WTC11 (cell line): ENCODE measurements at regions not wholly inside any gene's neighbourhood (a gene's known extent, or its start where the extent isn't known, plus 50 kb on each side); places are given as distances from the start of the nearest gene placed in this dataset.
A peak's percentile ranks its signal among the peaks of the same experiment; 100 is the strongest.

Experiments used
- ATAC-seq: fragments of 200-7000 bp; cut with Tn5 transposase; 2 replicates; pipeline ENCODE4 v1.10.0; 2021; ENCODE audit warnings: mild to moderate bottlenecking, moderate library complexity
- CTCF ChIA-PET: fragments of 300-600 bp; sonication (Branson Sonifier 250); formaldehyde crosslinking; loops from one replicate; lab custom pipeline; 2021; ENCODE audit warnings: antibody characterized with exemption; lab: Charles Lee
- POLR2A ChIA-PET: fragments of 350-600 bp; sonication (Branson Sonifier 250); formaldehyde crosslinking; loops from one replicate; lab custom pipeline; 2021; ENCODE audit warnings: antibody characterized with exemption; lab: Charles Lee
- DNase-seq: peaks from one replicate; pipeline ENCODE4 v3.0.0; 2021; ENCODE audit warnings: low spot score
- H3K27ac Mint-ChIP-seq: 2 replicates; pipeline ENCODE4 v1.8.0; 2021; ENCODE audit warnings: mixed read lengths
- H3K27me3 Mint-ChIP-seq: 2 replicates; pipeline ENCODE4 v1.8.0; 2021; ENCODE audit warnings: low read depth, mild to moderate bottlenecking, moderate library complexity, mixed read lengths
- H3K36me3 Mint-ChIP-seq: 2 replicates; pipeline ENCODE4 v1.8.0; 2021; ENCODE audit warnings: mixed read lengths
- H3K4me1 Mint-ChIP-seq: 2 replicates; pipeline ENCODE4 v1.8.0; 2022; ENCODE audit warnings: mixed read lengths
- H3K4me3 Mint-ChIP-seq: 2 replicates; pipeline ENCODE4 v1.8.0; 2021; ENCODE audit warnings: mild to moderate bottlenecking, moderate library complexity, mixed read lengths
- H3K9me3 Mint-ChIP-seq: 2 replicates; pipeline ENCODE4 v1.8.0; 2021; ENCODE audit warnings: mixed read lengths
- CBFB ChIP-seq: sonication (generic); formaldehyde crosslinking; IDR thresholded peaks from 2 replicates; pipeline ENCODE4 v1.8.1; 2022; ENCODE audit warnings: mild to moderate bottlenecking, low read depth, missing genetic modification reagents
- ETV6 ChIP-seq: sonication (generic); formaldehyde crosslinking; IDR thresholded peaks from 2 replicates; pipeline ENCODE4 v1.8.1; 2022; ENCODE audit warnings: mild to moderate bottlenecking, missing genetic modification reagents
- FOXK1 ChIP-seq: sonication (generic); formaldehyde crosslinking; IDR thresholded peaks from 2 replicates; pipeline ENCODE4 v1.8.0; 2022; ENCODE audit warnings: mild to moderate bottlenecking, moderate library complexity, missing genetic modification reagents
- GABPB1 ChIP-seq: sonication (generic); formaldehyde crosslinking; IDR thresholded peaks from 2 replicates; pipeline ENCODE4 v1.8.1; 2023; ENCODE audit warnings: mild to moderate bottlenecking, missing genetic modification reagents
- GRHL2 ChIP-seq: fragments of 250-450 bp; sonication (Bioruptor Pico); IDR thresholded peaks from 2 replicates; pipeline ENCODE4 v1.8.0; 2022; ENCODE audit warnings: mild to moderate bottlenecking, moderate library complexity; ENCODE audit not compliant: insufficient replicate concordance, severe bottlenecking
- HMGA2 ChIP-seq: fragments of 250-450 bp; sonication (Bioruptor Pico); IDR thresholded peaks from 2 replicates; pipeline ENCODE4 v1.4.0; 2021; ENCODE audit warnings: mild to moderate bottlenecking, moderate library complexity
- IRF2 ChIP-seq: sonication (generic); formaldehyde crosslinking; IDR thresholded peaks from 2 replicates; pipeline ENCODE4 v1.8.0; 2022; ENCODE audit warnings: low read depth, missing genetic modification reagents, borderline replicate concordance
- NR1H2 ChIP-seq: sonication (generic); formaldehyde crosslinking; IDR thresholded peaks from 2 replicates; pipeline ENCODE4 v1.9.0; 2021; ENCODE audit warnings: mild to moderate bottlenecking, moderate library complexity, missing genetic modification reagents
- NR2C2 ChIP-seq: sonication (generic); formaldehyde crosslinking; IDR thresholded peaks from 2 replicates; pipeline ENCODE4 v1.8.0; 2022; ENCODE audit warnings: mild to moderate bottlenecking, missing genetic modification reagents
- STAT6 ChIP-seq: sonication (generic); formaldehyde crosslinking; conservative IDR thresholded peaks from 2 replicates; pipeline ENCODE4 v1.8.1; 2023; ENCODE audit warnings: mild to moderate bottlenecking, low read depth, missing genetic modification reagents, moderate library complexity
- USF1 ChIP-seq: sonication (generic); formaldehyde crosslinking; IDR thresholded peaks from 2 replicates; pipeline ENCODE4 v1.8.0; 2022; ENCODE audit warnings: mild to moderate bottlenecking, missing genetic modification reagents
- ZMAT4 ChIP-seq: fragments of 250-450 bp; sonication (Bioruptor Pico); IDR thresholded peaks from 2 replicates; pipeline ENCODE4 v1.9.0; 2021; ENCODE audit warnings: mild to moderate bottlenecking
- ZNF121 ChIP-seq: sonication (generic); formaldehyde crosslinking; IDR thresholded peaks from 2 replicates; pipeline ENCODE4 v1.8.0; 2023; ENCODE audit warnings: missing genetic modification reagents
- ZNF219 ChIP-seq: sonication (generic); formaldehyde crosslinking; IDR thresholded peaks from 2 replicates; pipeline ENCODE4 v1.8.0; 2023; ENCODE audit warnings: missing genetic modification reagents, mild to moderate bottlenecking, borderline replicate concordance
- TF ChIP-seq, protein P1 (sequence below): sonication (generic); formaldehyde crosslinking; IDR thresholded peaks from 2 replicates; pipeline ENCODE4 v1.8.1; 2023; ENCODE audit warnings: mild to moderate bottlenecking, missing genetic modification reagents, borderline replicate concordance
- TF ChIP-seq, protein P2 (sequence below): sonication (generic); formaldehyde crosslinking; IDR thresholded peaks from 2 replicates; pipeline ENCODE4 v1.8.0; 2023; ENCODE audit warnings: mild to moderate bottlenecking, missing genetic modification reagents
- TF ChIP-seq, protein P3 (sequence below): sonication (generic); formaldehyde crosslinking; IDR thresholded peaks from 2 replicates; pipeline ENCODE4 v1.8.1; 2023; ENCODE audit warnings: mild to moderate bottlenecking, moderate library complexity, missing genetic modification reagents
- TF ChIP-seq, protein P4 (sequence below): sonication (generic); formaldehyde crosslinking; IDR thresholded peaks from 2 replicates; pipeline ENCODE4 v1.8.1; 2022; ENCODE audit warnings: low read depth, mild to moderate bottlenecking, moderate library complexity, missing genetic modification reagents, borderline replicate concordance

GRCh38 chr16:72665701-72666100 lies 382.2 kb downstream of the ZFHX3 start:
- H3K4me3 Mint-ChIP-seq: peak overlapping the region; percentile 97
- peaks cover 4% of the 10 kb centered on the region; the same call in 1 of the 2 replicates for H3K36me3 Mint-ChIP-seq
- ATAC-seq (no peak), DNase-seq (no peak)
- H3K4me1 Mint-ChIP-seq: peaks cover 4% of the 10 kb centered on the region
- peaks cover 4% of the 10 kb centered on the region; the same call in 1 of the 2 replicates for H3K9me3 Mint-ChIP-seq
- no peaks in the 10 kb centered on the region; the same call in 1 of the 2 replicates for H3K27me3 Mint-ChIP-seq
- no peak for TF ChIP-seq ZNF219 (CRISPR knock-in tag)
- no peak for TF ChIP-seq ZNF121 (CRISPR knock-in tag)
- TF ChIP-seq STAT6: no peak
- no peak for TF ChIP-seq GABPB1 (CRISPR knock-in tag)
- TF ChIP-seq HMGA2 (CRISPR knock-in tag): no peak
- no peak for TF ChIP-seq GRHL2
- no peak for TF ChIP-seq FOXK1 (CRISPR knock-in tag)
- no peak for TF ChIP-seq CBFB (CRISPR knock-in tag)
- no peak for TF ChIP-seq IRF2
- TF ChIP-seq, protein P1, sequence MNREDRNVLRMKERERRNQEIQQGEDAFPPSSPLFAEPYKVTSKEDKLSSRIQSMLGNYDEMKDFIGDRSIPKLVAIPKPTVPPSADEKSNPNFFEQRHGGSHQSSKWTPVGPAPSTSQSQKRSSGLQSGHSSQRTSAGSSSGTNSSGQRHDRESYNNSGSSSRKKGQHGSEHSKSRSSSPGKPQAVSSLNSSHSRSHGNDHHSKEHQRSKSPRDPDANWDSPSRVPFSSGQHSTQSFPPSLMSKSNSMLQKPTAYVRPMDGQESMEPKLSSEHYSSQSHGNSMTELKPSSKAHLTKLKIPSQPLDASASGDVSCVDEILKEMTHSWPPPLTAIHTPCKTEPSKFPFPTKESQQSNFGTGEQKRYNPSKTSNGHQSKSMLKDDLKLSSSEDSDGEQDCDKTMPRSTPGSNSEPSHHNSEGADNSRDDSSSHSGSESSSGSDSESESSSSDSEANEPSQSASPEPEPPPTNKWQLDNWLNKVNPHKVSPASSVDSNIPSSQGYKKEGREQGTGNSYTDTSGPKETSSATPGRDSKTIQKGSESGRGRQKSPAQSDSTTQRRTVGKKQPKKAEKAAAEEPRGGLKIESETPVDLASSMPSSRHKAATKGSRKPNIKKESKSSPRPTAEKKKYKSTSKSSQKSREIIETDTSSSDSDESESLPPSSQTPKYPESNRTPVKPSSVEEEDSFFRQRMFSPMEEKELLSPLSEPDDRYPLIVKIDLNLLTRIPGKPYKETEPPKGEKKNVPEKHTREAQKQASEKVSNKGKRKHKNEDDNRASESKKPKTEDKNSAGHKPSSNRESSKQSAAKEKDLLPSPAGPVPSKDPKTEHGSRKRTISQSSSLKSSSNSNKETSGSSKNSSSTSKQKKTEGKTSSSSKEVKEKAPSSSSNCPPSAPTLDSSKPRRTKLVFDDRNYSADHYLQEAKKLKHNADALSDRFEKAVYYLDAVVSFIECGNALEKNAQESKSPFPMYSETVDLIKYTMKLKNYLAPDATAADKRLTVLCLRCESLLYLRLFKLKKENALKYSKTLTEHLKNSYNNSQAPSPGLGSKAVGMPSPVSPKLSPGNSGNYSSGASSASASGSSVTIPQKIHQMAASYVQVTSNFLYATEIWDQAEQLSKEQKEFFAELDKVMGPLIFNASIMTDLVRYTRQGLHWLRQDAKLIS: no peak
- TF ChIP-seq, protein P2, sequence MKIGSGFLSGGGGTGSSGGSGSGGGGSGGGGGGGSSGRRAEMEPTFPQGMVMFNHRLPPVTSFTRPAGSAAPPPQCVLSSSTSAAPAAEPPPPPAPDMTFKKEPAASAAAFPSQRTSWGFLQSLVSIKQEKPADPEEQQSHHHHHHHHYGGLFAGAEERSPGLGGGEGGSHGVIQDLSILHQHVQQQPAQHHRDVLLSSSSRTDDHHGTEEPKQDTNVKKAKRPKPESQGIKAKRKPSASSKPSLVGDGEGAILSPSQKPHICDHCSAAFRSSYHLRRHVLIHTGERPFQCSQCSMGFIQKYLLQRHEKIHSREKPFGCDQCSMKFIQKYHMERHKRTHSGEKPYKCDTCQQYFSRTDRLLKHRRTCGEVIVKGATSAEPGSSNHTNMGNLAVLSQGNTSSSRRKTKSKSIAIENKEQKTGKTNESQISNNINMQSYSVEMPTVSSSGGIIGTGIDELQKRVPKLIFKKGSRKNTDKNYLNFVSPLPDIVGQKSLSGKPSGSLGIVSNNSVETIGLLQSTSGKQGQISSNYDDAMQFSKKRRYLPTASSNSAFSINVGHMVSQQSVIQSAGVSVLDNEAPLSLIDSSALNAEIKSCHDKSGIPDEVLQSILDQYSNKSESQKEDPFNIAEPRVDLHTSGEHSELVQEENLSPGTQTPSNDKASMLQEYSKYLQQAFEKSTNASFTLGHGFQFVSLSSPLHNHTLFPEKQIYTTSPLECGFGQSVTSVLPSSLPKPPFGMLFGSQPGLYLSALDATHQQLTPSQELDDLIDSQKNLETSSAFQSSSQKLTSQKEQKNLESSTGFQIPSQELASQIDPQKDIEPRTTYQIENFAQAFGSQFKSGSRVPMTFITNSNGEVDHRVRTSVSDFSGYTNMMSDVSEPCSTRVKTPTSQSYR (CRISPR knock-in tag): no peak
- TF ChIP-seq, protein P3, sequence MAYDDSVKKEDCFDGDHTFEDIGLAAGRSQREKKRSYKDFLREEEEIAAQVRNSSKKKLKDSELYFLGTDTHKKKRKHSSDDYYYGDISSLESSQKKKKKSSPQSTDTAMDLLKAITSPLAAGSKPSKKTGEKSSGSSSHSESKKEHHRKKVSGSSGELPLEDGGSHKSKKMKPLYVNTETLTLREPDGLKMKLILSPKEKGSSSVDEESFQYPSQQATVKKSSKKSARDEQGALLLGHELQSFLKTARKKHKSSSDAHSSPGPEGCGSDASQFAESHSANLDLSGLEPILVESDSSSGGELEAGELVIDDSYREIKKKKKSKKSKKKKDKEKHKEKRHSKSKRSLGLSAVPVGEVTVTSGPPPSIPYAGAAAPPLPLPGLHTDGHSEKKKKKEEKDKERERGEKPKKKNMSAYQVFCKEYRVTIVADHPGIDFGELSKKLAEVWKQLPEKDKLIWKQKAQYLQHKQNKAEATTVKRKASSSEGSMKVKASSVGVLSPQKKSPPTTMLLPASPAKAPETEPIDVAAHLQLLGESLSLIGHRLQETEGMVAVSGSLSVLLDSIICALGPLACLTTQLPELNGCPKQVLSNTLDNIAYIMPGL: no peak
- TF ChIP-seq NR2C2: no peak
- no peak for TF ChIP-seq ZMAT4 (CRISPR knock-in tag)
- no peak for TF ChIP-seq NR1H2 (CRISPR knock-in tag)
- TF ChIP-seq USF1: no peak
- no peak for TF ChIP-seq ETV6 (CRISPR knock-in tag)
- TF ChIP-seq, protein P4, sequence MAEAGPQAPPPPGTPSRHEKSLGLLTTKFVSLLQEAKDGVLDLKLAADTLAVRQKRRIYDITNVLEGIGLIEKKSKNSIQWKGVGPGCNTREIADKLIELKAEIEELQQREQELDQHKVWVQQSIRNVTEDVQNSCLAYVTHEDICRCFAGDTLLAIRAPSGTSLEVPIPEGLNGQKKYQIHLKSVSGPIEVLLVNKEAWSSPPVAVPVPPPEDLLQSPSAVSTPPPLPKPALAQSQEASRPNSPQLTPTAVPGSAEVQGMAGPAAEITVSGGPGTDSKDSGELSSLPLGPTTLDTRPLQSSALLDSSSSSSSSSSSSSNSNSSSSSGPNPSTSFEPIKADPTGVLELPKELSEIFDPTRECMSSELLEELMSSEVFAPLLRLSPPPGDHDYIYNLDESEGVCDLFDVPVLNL (CRISPR knock-in tag): no peak
- ChIA-PET CTCF (no interaction called here), POLR2A (no interaction called here)
- no peak overlapping the region for H3K27ac Mint-ChIP-seq
